GM10266 (cell line): ENCODE measurements at regions not wholly inside any gene's neighbourhood (a gene's known extent, or its start where the extent isn't known, plus 50 kb on each side); places are given as distances from the start of the nearest gene placed in this dataset.

Experiments used
- DNase-seq: peaks from one replicate; pipeline ENCODE4 v3.0.0; 2012; ENCODE audit errors: extremely low spot score
- CTCF ChIP-seq: IDR thresholded peaks from 2 replicates; pipeline ENCODE4 v1.5.1; 2012; ENCODE audit warnings: mild to moderate bottlenecking, low read depth; ENCODE audit not compliant: control insufficient read depth, insufficient read depth; ENCODE audit errors: missing control alignments

- no peak for DNase-seq
- TF ChIP-seq CTCF: no peak
Observed at GRCh38 chr4:128661479-128661878, 148.0 kb upstream of the JADE1 start.

GRCh38 chr4:128660361-128661215 is 148.9 kb upstream of the JADE1 start:
- no peak for TF ChIP-seq CTCF
- no peak for DNase-seq

GRCh38 chr4:128658214-128658631 is 151.3 kb upstream of the JADE1 start:
- TF ChIP-seq CTCF: no peak
- DNase-seq: no peak

GRCh38 chr4:128657638-128658037 is 151.9 kb upstream of the JADE1 start:
- DNase-seq: no peak
- TF ChIP-seq CTCF: no peak

- TF ChIP-seq CTCF: no peak
- DNase-seq: no peak
Observed at GRCh38 chr4:128654465-128654864, 155.0 kb upstream of the JADE1 start.

GRCh38 chr4:128653527-128654444 is 155.7 kb upstream of the JADE1 start:
- no peak for DNase-seq
- TF ChIP-seq CTCF: no peak
